ENCODE measurements at regions not wholly inside any gene's neighbourhood (a gene's known extent, or its start where the extent isn't known, plus 50 kb on each side); places are given as distances from the start of the nearest gene placed in this dataset.

GRCh38 chr12:16112612-16113560, 164.6 kb downstream of the SLC15A5 start:
- in situ Hi-C loops (cut with HindIII; ENCODE audit: low sequenced_read_pairs) = no loop called here
- TF ChIP-seq CTCF (IDR thresholded peaks at IDR 0.05; ENCODE audit: low read depth, low read length, missing control alignments) = no peak
- no peak overlapping the region for H3K4me3 ChIP-seq (ENCODE audit: low read depth, low read length)
- no peak for DNase-seq (ENCODE audit: low read depth)

DNA sequence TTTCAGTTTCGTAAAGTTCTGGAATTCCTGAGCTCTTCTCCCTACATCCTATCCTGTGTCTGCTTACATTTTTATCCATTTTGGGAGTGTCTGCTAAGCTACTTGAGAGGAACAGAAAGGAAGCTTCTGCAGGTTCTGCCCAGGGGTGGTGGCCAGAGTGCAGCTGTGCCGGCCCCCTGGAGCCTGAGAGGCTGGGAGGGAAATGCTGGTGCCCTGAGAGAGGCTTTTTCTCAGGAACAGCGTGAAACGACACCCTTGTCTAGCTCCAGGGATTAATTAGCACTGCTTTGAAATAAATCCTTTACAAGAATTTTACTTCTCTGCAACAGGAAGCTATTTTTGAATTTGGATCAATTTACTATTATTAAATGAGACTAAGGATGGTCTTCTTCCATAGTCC, 165.4 kb downstream of the SLC15A5 start:
- no peak for DNase-seq (ENCODE audit: low read depth)
- no peak overlapping the region for H3K4me3 ChIP-seq (ENCODE audit: low read depth, low read length)
- in situ Hi-C loops (cut with HindIII; ENCODE audit: low sequenced_read_pairs) = no loop called here
- TF ChIP-seq CTCF (IDR thresholded peaks at IDR 0.05; ENCODE audit: low read depth, low read length, missing control alignments) = no peak

GRCh38 chr12:16110596-16110995, 166.9 kb downstream of the SLC15A5 start:
- DNase-seq (ENCODE audit: low read depth) = no peak
- in situ Hi-C loops (cut with HindIII; ENCODE audit: low sequenced_read_pairs) = no loop called here
- TF ChIP-seq CTCF (IDR thresholded peaks at IDR 0.05; ENCODE audit: low read depth, low read length, missing control alignments) = no peak
- no peak overlapping the region for H3K4me3 ChIP-seq (ENCODE audit: low read depth, low read length)

- no peak overlapping the region for H3K4me3 ChIP-seq (ENCODE audit: low read depth, low read length)
- DNase-seq (ENCODE audit: low read depth) = no peak
- in situ Hi-C loops (cut with HindIII; ENCODE audit: low sequenced_read_pairs) = no loop called here
- no peak for TF ChIP-seq CTCF (IDR thresholded peaks at IDR 0.05; ENCODE audit: low read depth, low read length, missing control alignments)
Measured at GRCh38 chr12:16103851-16104250, 173.6 kb downstream of the SLC15A5 start.

DNA sequence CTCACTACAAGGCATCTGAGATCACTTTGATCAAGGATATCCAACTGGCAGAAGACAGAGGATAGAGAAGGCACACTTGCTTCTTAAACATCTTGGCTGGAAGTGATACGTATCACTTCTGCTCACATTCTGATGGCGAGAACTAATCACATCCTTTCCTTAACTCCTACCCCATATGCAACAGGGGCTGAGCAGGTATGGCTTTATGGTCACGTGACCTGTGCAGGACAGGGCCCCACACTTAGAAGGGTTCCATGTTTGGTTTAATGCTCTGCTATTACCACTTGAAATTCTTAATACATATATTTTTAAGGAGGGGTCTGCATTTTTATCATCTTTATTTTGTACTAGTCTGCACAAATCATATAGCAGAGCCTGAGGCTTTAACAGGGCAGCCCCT, 177.3 kb downstream of the SLC15A5 start:
- DNase-seq (ENCODE audit: low read depth) = no peak
- no peak for TF ChIP-seq CTCF (IDR thresholded peaks at IDR 0.05; ENCODE audit: low read depth, low read length, missing control alignments)
- in situ Hi-C loops (cut with HindIII; ENCODE audit: low sequenced_read_pairs) = no loop called here
- H3K4me3 ChIP-seq (ENCODE audit: low read depth, low read length) = no peak overlapping the region

DNA sequence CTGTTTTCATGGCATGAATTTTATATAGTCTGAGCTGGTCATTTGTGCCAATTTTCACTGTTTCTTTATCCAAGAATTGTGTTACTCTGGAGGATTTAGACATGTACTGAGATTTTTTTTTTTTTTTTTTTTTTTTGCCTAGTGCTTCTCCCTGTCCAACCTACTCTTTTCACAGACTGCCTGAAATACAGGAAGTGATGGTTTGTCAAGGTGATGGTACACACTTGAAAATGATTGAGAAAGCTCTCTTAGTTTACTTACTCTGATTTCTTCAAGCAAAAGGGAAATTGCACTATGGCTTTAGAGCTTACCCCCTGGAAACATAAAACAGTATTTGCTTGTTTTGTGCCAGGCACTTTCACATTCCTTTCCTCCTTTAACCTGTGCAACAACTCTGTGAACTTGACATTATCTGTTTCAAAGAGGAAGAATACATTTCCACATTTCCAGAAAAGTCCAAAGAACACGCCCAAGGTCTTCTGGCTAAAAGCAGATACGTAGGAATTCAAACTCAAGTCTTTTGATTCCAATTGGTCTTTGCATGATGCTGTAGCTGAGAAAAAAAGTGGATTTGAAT, 181.1 kb downstream of the SLC15A5 start:
- TF ChIP-seq CTCF (IDR thresholded peaks at IDR 0.05; ENCODE audit: low read depth, low read length, missing control alignments) = no peak
- no peak for DNase-seq (ENCODE audit: low read depth)
- no peak overlapping the region for H3K4me3 ChIP-seq (ENCODE audit: low read depth, low read length)
- in situ Hi-C loops (cut with HindIII; ENCODE audit: low sequenced_read_pairs) = no loop called here

Measured in astrocyte of the cerebellum (primary cell).